GM19043 (cell line): ENCODE measurements at regions not wholly inside any gene's neighbourhood (a gene's known extent, or its start where the extent isn't known, plus 50 kb on each side); places are given as distances from the start of the nearest gene placed in this dataset.

Source experiments
- ATAC-seq: cut with Tn5 transposase; IDR thresholded peaks from one replicate; pipeline ENCODE4 v1.9.1; 2021; ENCODE audit warnings: low read depth; ENCODE audit not compliant: unreplicated experiment

- ATAC-seq: no peak
Observed at GRCh38 chr5:40416098-40416497, 263.6 kb upstream of the PTGER4 start.

- no peak for ATAC-seq
Observed at GRCh38 chr5:40414922-40415321, 264.8 kb upstream of the PTGER4 start.

- no peak for ATAC-seq
Observed at GRCh38 chr5:40413743-40414142, 266.0 kb upstream of the PTGER4 start.

- no peak for ATAC-seq
Observed at GRCh38 chr5:40412771-40413170, 266.9 kb upstream of the PTGER4 start.

- no peak for ATAC-seq
Observed at GRCh38 chr5:40410964-40411635, 268.6 kb upstream of the PTGER4 start.

- no peak for ATAC-seq
Observed at GRCh38 chr5:40410231-40410861, 269.4 kb upstream of the PTGER4 start.

- no peak for ATAC-seq
Observed at GRCh38 chr5:40409601-40410000, 270.1 kb upstream of the PTGER4 start.

- no peak for ATAC-seq
Observed at GRCh38 chr5:40406741-40407211, 272.9 kb upstream of the PTGER4 start.

GRCh38 chr5:40405996-40406740 is 273.5 kb upstream of the PTGER4 start:
- no peak for ATAC-seq

- no peak for ATAC-seq
Observed at GRCh38 chr5:40405230-40405629, 274.5 kb upstream of the PTGER4 start.

GRCh38 chr5:40404613-40405012 is 275.1 kb upstream of the PTGER4 start:
- ATAC-seq: peak; percentile 70

- ATAC-seq: no peak
Observed at GRCh38 chr5:40402007-40402364, 277.7 kb upstream of the PTGER4 start.

GRCh38 chr5:40401284-40402006 is 278.3 kb upstream of the PTGER4 start:
- peak; percentile 65 for ATAC-seq

GRCh38 chr5:40400245-40400644 is 279.5 kb upstream of the PTGER4 start:
- no peak for ATAC-seq

- ATAC-seq: no peak
Observed at GRCh38 chr5:40399349-40399748, 280.4 kb upstream of the PTGER4 start.

- no peak for ATAC-seq
Observed at GRCh38 chr5:40397976-40398375, 281.7 kb upstream of the PTGER4 start.

GRCh38 chr5:40397091-40397490 is 282.6 kb upstream of the PTGER4 start:
- no peak for ATAC-seq

- no peak for ATAC-seq
Observed at GRCh38 chr5:40396317-40396716, 283.4 kb upstream of the PTGER4 start.

GRCh38 chr5:40395251-40395650 is 284.5 kb upstream of the PTGER4 start:
- no peak for ATAC-seq

- ATAC-seq: no peak
Observed at GRCh38 chr5:40394698-40395097, 285.0 kb upstream of the PTGER4 start.

- ATAC-seq: no peak
Observed at GRCh38 chr5:40391642-40392041, 288.1 kb upstream of the PTGER4 start.
